Colon (tissue), 2 donors: ENCODE measurements at regions not wholly inside any gene's neighbourhood (a gene's known extent, or its start where the extent isn't known, plus 50 kb on each side); places are given as distances from the start of the nearest gene placed in this dataset.
"Not testable (repeated sequence)": the region's sequence is repeated elsewhere in the genome, so short reads cannot be mapped to it uniquely, and the experiment has no call there.

ENCODE experiments used
- FAIRE-seq: peaks from 2 replicates; lab custom pipeline; 2012; peaks lifted over from hg19 to GRCh38; lab: Jason Lieb, UNC
- donor health status: control.
- donor health status: control.

DNA sequence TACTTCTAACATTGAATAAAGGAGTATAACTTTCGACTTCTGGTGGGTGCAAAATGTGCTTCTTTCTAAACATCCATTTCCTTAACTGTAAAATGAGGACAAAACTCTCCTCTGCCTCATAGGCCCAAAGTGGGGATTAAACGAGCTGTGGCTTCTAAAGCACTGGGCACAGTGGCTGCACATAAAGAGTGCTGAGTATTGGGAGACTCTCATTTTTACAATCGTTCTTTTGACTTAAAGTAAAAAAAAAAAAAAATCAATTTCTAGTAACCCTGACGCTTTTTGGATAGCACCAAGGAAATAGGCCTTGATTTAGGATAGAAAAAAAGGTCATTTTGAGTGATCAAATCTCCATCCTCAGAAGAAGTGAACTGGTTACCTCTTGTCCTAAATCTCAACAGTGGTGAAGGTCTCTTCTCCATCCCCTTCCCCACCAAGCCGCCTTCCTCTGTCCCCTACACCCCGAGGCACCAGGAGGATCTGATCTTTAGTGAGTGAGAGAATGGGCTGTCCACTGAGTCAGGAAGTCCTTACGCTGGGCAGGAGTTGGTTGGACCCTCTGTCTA lies 161.6 kb downstream of the DDX1 start:
- FAIRE-seq, result no peak

DNA sequence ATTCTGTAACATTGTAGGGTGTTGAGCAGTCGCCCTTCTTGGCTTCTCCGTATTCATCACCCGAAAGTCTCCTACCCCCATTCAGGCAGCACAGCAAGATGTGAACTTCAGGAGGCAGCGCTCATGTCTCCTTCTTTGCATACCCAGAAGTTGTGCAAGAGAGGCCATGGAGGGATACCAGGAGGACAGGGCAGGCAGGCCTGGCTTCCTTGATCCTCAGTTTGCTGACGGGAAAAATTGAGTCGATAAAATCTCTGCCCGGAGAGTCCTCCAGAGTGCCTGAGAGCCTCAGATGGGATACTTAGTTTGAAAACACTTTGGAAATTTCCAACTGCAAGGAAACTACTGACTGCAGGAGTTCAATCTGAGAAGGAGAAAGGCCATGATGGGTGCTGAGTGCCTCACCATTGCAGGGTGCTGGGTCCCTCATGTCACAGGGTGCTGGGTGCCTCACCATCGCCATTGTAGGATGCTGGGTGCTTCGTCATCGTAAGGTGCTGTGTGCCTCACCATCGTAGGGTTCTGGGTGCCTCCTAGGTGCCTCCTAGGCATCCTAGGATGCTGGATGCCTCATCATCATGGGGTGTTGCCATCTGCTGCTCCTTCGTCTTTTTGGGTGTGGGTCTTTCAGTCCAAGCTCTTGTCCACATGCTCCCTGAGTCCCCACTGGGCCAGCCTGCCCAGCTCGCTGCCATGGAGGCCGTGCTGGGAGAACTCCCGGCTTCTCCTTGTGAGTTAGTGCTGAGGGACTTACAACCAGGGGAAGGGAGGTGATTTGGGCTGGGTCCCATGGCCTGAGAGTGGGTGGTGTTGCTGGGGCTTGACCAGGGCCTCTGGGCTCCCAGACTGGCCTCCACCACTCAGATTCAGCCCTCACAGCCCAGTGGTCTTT lies 162.4 kb downstream of the DDX1 start:
- no peak for FAIRE-seq

DNA sequence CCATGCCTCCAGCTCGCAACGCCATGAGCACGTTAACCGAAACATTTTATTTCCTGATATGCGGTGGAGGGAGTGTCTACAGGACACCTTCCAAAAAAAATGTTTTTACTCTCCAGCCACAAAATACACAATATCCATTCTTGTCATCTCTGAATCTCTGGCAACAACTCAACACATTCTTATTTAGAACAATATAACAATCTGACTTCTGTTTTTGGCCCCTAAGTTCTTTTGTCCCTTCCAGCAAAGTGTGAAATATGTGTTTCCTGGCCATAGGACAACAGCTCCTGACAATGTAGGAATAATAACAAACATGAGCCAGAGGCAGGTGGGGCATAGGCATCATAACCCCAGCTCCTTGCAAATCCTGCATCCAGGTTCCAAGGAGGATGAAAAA lies 163.0 kb downstream of the DDX1 start:
- FAIRE-seq, result no peak

DNA sequence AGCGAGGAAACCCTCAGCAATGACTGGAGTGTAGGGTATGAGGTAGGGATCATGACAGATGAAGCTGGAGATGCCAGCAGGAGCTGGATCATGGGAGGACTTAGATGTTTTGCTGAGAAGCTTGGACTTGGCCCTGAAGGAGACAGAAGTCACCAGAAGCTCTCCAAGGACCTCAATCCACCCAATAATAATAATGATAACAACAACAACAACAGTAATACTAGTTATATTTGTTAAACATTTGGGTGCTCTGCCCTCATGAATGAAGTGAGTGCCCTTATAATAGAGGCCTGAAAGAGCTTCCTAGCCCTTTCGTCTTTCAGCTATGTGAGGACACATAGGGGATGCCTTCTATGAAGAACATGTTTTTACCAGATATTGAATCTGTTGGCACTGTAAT lies 163.9 kb downstream of the DDX1 start:
- no peak for FAIRE-seq

DNA sequence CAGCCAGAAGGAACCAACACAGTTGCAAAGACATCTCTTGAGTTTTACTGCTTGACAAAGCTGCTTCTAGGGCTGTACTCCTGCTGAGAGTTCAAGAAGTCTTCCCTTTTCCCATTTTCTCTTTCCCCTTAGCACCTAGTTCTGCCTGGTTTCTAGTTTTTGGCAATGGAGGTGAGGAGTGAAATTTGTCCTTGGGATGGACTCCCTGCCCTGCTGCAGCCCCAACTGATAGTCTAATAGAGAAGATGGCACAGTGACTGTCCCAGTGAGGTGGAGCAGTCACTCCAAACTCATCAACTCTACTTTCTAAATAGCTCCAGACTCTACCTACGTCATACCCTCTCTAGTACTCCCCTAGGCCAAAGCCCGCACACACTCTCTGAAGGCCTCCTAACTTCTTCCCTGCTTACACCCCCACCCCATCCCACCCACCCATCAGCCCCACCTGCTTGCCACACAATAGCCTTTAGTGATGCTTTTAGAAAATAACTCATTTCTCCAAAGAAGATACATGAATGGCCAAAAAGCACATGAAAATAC lies 164.4 kb downstream of the DDX1 start:
- no peak for FAIRE-seq

DNA sequence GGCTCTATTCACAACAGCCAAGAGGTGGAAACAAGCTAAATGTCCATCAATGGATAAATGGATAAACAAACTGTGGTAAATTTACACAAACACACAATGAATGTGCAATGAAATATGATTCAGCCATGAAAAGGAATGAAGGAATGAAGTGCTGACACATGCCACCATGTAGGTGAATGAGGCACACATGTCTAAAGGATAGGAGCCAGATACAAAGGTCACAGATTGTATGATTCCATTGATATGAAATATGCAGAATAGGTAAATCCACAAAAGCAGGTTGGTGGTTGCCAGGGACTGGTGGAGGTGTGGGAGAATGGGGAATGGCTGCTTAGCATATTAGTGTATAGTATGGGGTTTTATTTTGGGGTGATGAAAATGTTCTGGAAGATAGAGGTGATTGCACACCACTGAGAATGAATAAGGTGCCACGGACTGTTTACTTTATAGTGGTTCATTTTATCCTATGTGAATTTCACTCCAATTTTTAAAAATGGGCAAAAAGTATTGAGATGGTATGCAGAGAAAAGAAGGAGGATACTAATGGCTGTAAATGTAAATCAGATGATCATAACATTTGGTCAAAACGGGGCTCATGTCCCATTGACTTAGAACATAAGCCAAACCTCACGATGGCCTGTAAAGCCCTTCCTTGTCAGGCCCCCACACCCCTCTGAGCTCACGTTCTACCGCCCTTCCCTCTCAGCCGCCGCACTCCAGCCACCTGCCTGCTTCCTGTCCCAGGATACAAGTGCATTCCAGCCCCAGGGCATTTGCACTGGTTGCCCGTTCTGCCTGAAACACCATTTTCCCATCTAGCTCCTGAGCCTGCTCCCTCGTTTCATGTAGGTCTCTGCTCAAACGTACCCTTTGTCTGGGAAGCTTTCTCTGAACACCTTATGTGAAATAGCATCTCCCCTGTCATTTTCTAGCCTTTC lies 165.5 kb downstream of the DDX1 start:
- no peak for FAIRE-seq

DNA sequence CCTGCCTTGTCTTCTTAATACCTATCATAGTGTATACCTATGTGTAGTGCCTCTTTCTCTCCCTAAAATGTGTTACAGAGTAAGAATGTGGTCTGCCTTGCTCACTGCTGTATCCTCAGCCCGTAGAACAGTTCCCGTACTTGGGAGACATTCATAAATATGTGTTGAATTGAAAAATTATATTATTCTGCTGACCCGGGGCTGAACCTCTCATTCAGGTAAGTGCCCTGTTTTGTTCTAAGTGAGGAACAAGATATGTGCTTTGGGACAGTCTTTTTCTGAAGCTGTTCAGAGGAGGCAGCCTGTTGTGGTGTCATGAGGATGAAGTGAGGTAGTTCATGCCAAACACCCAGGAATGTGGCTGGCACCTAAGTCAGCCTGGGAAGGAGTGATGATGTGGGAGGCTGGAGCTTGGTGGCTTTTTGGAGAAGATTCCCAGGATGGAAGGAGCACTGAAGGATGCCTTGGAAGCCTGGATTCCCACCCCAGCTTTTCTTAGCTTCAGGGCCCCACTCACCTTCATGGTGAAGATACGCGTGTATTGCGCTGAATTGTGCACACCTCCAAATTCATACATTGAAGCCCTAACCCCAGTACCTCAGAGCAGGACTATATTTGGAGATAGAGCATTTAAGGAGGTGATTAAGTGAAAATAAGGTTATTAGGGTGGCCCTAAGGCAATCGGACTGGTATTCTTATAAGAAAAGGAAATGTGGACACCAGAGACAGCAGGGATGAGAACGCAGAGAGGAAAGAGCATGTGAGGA lies 166.3 kb downstream of the DDX1 start:
- no peak for FAIRE-seq

DNA sequence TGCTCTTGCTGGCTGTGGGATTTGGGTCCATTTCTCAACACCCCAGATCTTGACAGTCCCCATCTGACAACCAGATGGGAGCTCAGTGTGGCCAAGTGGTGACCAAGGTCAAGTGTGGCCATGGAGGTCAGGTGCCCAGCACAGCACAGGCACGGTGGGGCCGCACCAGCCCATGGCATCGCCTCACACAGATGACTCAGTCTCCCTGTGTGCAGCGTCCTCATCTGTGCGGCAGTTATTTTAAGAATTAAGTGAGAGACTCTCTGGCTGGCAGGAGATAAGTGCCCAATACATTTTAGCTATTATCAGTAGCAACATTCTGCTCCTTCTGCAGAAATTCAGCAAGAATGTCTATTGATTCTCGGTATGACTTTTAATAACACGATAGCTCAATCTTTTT lies 167.2 kb downstream of the DDX1 start:
- FAIRE-seq, result no peak

DNA sequence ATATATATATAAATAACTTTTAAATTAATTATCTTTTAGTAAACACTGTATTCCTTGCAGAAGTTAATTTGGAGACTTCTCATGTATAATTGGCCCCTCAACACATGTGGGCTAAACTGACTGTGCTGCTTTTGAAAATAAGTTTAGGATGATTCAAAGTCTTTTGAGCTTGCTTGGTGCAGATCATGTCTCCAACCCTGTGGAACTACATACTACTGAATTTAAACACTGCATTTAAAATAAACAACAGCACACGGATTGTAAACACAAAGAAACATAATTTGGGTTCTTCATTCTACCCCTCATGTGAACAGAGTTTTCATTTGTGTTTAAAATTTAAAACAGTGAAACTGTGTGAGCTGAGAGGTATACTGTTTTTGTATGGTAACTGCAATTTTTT lies 167.7 kb downstream of the DDX1 start:
- FAIRE-seq, result no peak

DNA sequence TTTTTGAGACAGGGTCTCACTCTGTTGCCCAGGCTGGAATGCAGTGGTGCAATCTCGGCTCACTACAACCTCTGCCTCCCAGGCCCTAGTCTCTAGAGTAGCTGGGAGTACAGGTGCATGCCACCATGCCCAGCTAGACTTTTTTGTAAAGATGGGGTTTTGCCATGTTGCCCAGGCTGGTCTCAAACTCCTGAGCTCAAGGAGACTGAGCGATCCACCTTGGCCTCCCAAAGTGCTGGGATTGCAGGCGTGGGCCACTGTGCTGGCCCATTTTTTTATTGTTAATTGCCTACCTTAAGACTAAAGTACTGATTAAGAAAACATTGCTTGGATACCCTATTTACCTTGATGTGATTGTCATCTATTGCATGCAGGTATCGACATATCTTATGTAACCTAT lies 168.1 kb downstream of the DDX1 start:
- not testable (repeated sequence) for FAIRE-seq

DNA sequence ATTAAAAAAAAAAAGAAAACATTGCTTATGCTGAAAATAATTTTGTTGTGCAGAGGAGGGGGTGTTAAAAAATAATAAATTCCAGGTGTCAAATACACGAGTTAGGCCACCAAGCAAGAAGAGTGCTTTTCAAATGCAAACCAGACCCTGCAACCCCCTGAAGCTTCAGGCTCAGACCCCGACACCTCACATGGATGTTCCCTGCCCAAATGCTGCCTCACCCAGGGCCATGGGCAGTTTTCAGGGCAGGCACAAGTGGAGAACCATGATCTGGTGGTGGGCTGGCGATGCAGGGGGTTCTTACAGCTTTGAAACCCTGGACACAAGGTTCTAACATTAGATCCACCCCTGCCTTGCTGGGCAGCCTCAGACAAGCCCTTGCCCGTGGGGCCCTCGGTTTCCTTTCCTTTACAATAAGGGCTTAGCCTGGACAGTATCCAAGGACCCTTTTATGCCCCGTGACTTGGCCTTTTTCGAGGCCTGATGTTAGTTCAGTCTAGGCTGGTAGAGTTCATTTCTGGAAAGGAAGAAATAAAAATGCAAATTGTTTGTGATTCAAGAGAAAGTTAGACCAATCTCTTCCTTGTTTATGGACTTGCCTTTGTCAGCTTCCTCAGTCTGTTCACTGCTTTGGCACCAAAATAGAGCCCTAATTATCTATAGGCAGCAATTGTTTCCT lies 168.7 kb downstream of the DDX1 start:
- no peak for FAIRE-seq

DNA sequence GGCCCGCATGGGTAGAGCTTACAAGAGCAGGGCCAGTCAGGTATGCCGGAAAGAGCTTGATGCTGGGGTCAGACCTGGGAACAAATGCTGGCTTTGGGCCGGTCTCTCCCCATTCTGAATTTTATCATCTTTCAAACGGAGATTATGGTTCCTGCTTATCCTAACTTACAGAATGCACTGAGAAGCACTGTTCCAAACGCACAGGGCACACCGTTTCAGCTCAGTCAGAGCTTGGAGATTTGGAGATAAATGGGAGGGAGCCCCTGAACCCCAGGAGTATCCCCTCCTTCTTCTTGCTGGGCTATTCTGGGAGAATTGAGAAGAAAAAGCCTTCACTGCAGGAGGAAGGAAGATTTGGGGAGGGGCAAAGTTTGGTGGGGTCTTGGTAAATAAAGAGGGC lies 169.4 kb downstream of the DDX1 start:
- no peak for FAIRE-seq

DNA sequence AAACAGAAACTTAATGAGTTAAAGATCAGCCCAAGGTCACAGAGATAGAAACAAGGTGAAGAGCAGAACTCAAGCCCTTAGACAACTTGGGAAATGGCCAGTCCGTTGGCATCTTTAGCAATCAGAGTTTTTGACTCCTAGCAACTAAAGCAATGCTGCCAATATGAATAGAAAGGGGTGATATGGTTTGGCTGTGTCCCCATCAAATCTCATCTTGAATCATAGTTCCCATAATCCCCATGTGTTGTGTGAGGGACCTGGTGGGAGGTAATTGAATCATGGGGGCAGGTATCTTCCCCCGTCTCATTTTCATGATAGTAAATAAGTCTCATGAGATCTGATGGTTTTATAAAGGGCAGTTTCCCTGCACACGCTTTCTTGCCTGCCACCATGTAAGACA lies 170.2 kb downstream of the DDX1 start:
- FAIRE-seq, result no peak

DNA sequence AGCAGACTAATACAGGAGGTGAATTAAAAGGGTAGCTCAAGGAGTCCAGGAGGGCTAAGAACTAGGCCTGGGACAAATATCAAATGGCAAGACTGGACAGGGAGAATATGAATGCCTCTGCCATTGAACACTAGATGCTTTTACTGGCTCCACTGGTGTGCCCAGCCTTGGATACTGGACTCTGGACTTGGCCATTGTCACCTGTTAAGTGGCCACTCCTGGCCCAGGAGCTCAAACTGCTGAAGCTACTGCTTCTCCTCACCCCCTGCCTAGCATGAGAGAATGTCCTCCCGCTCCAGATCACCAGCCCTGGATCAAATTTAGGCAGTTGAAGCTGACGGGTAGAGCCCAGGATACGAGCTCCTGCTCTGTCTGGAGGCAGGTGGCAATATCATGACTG lies 170.8 kb downstream of the DDX1 start:
- FAIRE-seq, result no peak

DNA sequence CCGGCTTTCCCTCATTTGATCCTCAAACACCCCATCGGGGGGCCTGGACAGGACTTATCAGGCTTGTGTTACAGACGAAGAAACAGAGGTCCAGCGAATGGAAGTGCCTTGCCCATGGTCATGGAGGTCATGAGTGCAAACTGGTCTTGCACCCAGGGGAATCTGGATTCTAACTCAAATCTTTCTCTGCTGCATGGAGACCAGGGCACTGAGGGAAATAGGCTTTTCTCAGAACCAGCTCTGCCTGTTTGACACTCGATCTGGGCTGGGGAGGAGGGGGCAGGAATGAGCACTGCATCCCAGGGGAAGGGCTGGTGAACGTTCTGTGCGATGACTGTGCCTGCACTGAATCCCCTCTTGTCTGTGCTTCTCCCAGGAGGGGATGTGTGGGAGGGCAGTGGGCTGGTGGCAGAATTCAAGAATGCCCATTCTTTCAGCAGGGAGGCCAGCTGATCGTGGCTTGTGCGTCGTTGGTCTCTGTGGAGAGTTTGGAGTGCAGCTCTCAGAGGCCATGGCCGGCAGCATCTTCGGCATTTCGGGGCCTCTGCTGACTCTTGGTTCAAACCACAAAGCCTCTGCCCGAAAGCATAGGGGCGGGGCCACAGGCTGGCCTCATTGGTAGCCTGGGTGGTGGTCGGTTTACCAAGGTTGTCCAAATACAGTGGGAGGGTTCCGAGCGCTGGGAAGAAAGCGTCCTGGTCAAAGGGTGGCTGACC lies 171.6 kb downstream of the DDX1 start:
- FAIRE-seq, result no peak

DNA sequence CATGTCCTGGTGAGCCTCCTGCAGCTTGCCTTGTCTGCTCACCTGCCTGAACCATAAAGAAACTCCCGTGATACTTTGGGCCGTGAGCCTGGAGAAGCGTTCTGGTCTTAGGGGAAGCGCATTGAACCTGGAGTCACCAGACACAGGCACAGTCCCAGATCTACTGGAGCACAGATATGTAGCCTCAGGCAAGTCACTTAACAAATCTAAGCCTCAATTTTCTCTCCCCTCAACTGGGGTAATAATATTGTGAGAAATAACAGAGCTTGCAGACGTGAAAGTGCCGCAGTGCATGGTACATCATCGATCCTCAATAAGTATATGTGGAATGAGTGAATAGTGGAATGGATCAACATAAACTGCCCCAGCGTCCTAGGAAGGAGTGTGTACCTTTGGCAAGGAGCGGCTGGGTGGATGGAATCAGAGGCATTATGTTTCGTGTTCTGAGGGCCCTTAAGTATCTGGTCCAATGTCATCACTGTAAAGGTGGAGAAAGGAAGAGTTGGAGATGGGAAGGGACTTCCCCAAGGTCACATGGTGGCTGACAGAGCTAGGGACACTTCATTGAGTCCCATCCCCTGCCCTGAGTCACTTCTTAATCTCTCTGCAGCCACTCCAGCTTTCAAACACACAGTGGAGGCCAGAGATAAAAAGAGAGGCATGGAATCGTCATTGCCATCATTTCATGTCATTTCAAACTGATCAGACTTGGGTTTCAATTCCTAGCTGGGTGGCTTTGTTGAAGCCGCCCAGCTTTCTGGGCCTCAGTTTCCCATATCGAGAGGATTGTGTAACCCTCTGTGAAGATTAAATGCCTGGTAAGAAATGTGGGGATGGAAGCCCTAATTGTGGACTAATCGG lies 172.4 kb downstream of the DDX1 start:
- FAIRE-seq, result no peak

DNA sequence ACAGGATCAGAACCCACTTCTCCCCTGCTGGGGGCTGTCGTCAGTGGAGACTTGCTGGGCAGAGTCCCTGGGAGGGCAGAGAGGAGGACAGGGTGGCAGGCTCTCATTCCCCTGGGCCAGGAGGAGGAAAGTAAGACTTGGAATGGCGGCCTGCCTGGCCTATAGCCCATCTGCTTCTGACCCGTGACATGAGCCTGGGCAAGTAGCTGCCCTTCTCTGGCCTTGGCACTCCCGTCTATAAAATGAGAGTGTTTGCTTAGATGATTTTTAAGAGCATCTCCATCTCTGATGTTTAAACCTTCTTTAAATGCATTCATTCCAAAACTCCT lies 173.0 kb downstream of the DDX1 start:
- no peak for FAIRE-seq

DNA sequence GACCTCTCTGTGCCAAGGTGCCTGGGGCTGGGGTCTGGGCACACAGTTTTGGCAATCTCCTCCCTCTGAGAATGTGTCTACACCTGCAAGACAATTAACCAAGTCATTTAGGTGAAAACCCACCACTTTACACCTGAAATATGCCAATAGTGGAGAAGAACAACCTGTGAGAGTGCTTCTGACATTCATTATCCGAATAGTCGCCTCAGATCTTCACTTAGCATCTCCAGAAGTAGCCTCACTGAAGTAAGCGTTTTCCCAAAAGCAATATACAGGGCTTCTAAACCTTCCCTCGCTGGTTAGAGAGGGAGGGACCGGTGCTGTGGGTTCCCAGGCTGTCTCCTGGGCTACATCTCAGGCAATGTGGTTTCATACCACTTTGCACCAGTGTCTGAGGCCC lies 173.5 kb downstream of the DDX1 start:
- no peak for FAIRE-seq

DNA sequence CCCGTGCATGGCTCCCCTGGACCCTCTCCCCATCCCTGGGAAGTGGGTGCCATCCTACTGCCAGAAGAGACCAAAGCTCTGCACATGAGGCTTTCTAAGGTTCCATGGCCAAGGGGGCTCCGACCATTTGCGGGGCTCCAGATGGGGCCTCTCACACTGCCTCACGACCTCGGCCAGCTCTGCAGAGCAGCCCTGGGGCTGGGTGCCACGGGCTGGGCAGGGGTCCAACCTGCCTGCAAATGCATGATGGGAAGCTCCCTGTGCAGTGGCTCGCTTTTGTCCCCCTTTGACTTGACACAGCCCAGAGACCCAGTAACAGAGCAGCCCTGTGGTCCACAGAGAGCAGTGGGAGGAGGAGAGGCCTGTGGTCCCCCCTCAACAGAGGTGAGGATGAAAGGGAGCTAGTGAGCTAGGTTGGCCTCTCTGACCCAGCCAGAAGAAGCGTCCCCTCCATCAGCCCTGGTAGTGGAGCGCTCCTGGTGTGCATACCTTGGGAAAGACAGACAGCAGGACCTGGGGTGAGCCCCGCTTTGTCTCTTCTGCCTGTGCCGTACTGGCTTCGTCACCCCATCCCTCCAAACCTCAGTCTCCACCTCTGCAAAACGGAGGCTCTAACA lies 174.1 kb downstream of the DDX1 start:
- FAIRE-seq, result no peak
